ENCODE measurements at regions not wholly inside any gene's neighbourhood (a gene's known extent, or its start where the extent isn't known, plus 50 kb on each side); places are given as distances from the start of the nearest gene placed in this dataset.

DNA sequence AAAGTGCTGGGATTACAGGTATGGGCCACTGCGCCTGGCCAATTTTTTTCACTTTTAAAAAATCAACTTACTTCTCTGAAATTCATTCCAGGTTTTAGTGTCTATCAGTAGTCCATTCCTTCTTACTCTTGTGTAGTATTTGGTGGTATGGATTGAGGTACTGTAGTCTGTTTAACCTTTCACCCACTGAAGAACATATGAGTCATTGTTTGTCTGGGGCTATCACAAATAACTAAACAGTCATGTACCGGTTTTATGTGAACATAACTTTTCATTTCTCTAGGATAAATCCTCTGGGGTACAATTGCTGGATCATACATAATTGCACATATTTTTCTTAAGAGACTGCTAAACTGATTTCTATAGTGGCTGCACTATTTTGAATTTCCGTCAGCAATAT lies 1188.0 kb upstream of the CDH9 start:
- no peak overlapping the region for H3K56ac ChIP-seq (ENCODE audit: insufficient read length, low read depth, low read length)
- H2BK20ac ChIP-seq (ENCODE audit: low read depth, low read length, poor library complexity, severe bottlenecking), result no peak overlapping the region
- no peak overlapping the region for H2AFZ ChIP-seq (ENCODE audit: low read length)
- H2BK12ac ChIP-seq (ENCODE audit: insufficient read length, low read depth, low read length), result no peak overlapping the region
- no peak overlapping the region for H3K4me3 Mint-ChIP-seq
- H2BK15ac ChIP-seq (ENCODE audit: low read depth, low read length), result no peak overlapping the region
- H4K8ac ChIP-seq (replicated peaks; ENCODE audit: insufficient read length, low read depth, low read length), result no peak overlapping the region
- no peak overlapping the region for H3K4ac ChIP-seq (ENCODE audit: low read depth, low read length)
- H3K36me3 Mint-ChIP-seq (ENCODE audit: insufficient read depth in 1 of 3, low read depth in 3 of 3), result no peaks in the 10 kb centered on the region
- H2BK120ac ChIP-seq (ENCODE audit: low read depth, low read length, poor library complexity, severe bottlenecking), result no peak overlapping the region
- H3K9ac ChIP-seq (ENCODE audit: extremely low read depth, insufficient read length, low read length), result no peak overlapping the region
- no peak overlapping the region for H2AK5ac ChIP-seq (ENCODE audit: insufficient read length, low read length)
- H3K9me3 ChIP-seq (ENCODE audit: control insufficient read depth, low read depth, low read length), result no peaks in the 10 kb centered on the region
- H3K79me1 ChIP-seq (ENCODE audit: insufficient read depth, low read depth, low read length, poor library complexity, severe bottlenecking), result no peaks in the 10 kb centered on the region
- H3K4me1 Mint-ChIP-seq, result no peaks in the 10 kb centered on the region
- H4K5ac ChIP-seq (ENCODE audit: insufficient read length, low read depth, low read length), result no peak overlapping the region
- H3T11ph ChIP-seq (ENCODE audit: low read length), result no peak overlapping the region
- no peak overlapping the region for H3K18ac ChIP-seq (ENCODE audit: insufficient read length, low read depth, low read length)
- no peak overlapping the region for H2BK5ac ChIP-seq (ENCODE audit: insufficient read length, low read length)
- H3K27me3 ChIP-seq (ENCODE audit: insufficient read depth, low read length), result no peaks in the 10 kb centered on the region
- peaks cover 0 to 3% of the 10 kb centered on the region in 2 experiments; a peak in 1 of 5 replicates for H3K9me3 Mint-ChIP-seq
- no peaks in the 10 kb centered on the region for H3K23me2 ChIP-seq (ENCODE audit: insufficient read length, low read depth, low read length, poor library complexity, severe bottlenecking)
- no peak overlapping the region for H4K91ac ChIP-seq (ENCODE audit: insufficient read length, low read depth, low read length)
- no CpG with 5 or more reads among the region's 3 CpGs for WGBS (ENCODE audit: extremely low coverage, insufficient read length, low lambda C conversion rate)
- TF ChIP-seq, protein P1, sequence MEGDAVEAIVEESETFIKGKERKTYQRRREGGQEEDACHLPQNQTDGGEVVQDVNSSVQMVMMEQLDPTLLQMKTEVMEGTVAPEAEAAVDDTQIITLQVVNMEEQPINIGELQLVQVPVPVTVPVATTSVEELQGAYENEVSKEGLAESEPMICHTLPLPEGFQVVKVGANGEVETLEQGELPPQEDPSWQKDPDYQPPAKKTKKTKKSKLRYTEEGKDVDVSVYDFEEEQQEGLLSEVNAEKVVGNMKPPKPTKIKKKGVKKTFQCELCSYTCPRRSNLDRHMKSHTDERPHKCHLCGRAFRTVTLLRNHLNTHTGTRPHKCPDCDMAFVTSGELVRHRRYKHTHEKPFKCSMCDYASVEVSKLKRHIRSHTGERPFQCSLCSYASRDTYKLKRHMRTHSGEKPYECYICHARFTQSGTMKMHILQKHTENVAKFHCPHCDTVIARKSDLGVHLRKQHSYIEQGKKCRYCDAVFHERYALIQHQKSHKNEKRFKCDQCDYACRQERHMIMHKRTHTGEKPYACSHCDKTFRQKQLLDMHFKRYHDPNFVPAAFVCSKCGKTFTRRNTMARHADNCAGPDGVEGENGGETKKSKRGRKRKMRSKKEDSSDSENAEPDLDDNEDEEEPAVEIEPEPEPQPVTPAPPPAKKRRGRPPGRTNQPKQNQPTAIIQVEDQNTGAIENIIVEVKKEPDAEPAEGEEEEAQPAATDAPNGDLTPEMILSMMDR (conservative IDR thresholded peaks at IDR 0.05), result no peak
- H3K27ac ChIP-seq (ENCODE audit: insufficient read length, low read depth, low read length), result no peak overlapping the region
- no peak overlapping the region for H3K4me2 ChIP-seq (ENCODE audit: insufficient read depth, insufficient read length, low read length)
- no peaks in the 10 kb centered on the region for H3K27me3 Mint-ChIP-seq (ENCODE audit: low read depth)
- H3K23ac ChIP-seq (ENCODE audit: insufficient read length, low read depth, low read length), result no peak overlapping the region
- no peaks in the 10 kb centered on the region for H3K79me2 ChIP-seq (ENCODE audit: insufficient read depth, low read length)
- H4K20me1 ChIP-seq (ENCODE audit: control insufficient read depth, insufficient read depth, insufficient read length), result no peaks in the 10 kb centered on the region
- no peak for DNase-seq
- H3K4me1 ChIP-seq (ENCODE audit: insufficient read depth, low read length), result no peaks in the 10 kb centered on the region
- no peak overlapping the region for H3K14ac ChIP-seq (ENCODE audit: insufficient read depth, low read length)
- H3K27ac Mint-ChIP-seq, result no peak overlapping the region

Measured in H9 (cell line).